Type B pancreatic cell (in vitro differentiated cells): ENCODE measurements at regions not wholly inside any gene's neighbourhood (a gene's known extent, or its start where the extent isn't known, plus 50 kb on each side); places are given as distances from the start of the nearest gene placed in this dataset.

Source experiments
- DNase-seq: peaks from one replicate; pipeline ENCODE4 v3.0.0; 2021; ENCODE audit warnings: mixed read lengths; ENCODE audit not compliant: unreplicated experiment; ENCODE audit errors: extremely low spot score
- H3K27ac Mint-ChIP-seq: 2 replicates; pipeline ENCODE4 v1.8.0; 2021; ENCODE audit warnings: mild to moderate bottlenecking, mixed read lengths
- H3K27me3 Mint-ChIP-seq: 2 replicates; pipeline ENCODE4 v1.8.0; 2021; ENCODE audit warnings: mixed read lengths
- H3K36me3 Mint-ChIP-seq: 2 replicates; pipeline ENCODE4 v1.8.0; 2021; ENCODE audit warnings: mixed read lengths
- H3K4me1 Mint-ChIP-seq: one replicate; pipeline ENCODE4 v1.8.0; 2021; ENCODE audit warnings: mixed read lengths; ENCODE audit not compliant: unreplicated experiment
- H3K4me3 Mint-ChIP-seq: 2 replicates; pipeline ENCODE4 v1.8.0; 2021; ENCODE audit warnings: mild to moderate bottlenecking, mixed read lengths
- H3K9me3 Mint-ChIP-seq: 2 replicates; pipeline ENCODE4 v1.8.0; 2021; ENCODE audit warnings: mixed read lengths
- TF ChIP-seq, protein P1 (sequence below): fragments of 200-600 bp; sonication (generic); conservative IDR thresholded peaks from 2 replicates; pipeline ENCODE4 v1.5.0; 2021; ENCODE audit warnings: antibody characterized with exemption, mild to moderate bottlenecking

DNA sequence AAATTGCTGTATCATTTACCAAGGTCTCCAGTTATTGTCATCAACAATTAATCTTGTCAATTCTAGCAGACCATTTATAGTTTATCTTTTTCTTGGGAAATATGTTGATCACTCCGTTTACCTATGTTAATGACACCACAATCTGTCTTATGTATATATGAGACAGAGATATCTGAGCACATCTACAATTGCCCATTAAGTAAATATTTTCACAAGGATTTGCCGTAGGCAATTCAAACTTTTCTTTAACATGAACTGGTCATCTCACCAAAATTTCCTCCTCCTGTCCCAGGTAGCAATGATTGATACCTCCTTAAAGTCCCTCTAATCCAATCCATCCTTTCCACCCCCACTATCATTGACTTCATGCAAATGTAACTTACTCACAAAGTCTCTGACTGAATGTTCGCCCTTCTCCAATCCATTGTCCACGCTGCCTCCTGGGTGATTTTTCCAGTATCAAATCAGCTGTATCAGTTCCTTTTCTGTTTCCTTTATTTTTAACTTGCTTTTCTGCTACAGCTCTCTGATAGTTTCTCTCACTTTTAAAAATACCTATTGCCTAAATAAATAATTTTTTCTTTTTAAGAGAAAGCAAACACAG is 138.3 kb downstream of the GNAT3 start:
- Mint-ChIP-seq H3K4me1 (peaks cover 5% of the 10 kb centered on the region), H3K36me3 (no peaks in the 10 kb centered on the region), H3K27me3 (peaks cover 4% of the 10 kb centered on the region), H3K9me3 (no peaks in the 10 kb centered on the region), H3K4me3 (no peak overlapping the region), H3K27ac (no peak overlapping the region)
- TF ChIP-seq, protein P1, sequence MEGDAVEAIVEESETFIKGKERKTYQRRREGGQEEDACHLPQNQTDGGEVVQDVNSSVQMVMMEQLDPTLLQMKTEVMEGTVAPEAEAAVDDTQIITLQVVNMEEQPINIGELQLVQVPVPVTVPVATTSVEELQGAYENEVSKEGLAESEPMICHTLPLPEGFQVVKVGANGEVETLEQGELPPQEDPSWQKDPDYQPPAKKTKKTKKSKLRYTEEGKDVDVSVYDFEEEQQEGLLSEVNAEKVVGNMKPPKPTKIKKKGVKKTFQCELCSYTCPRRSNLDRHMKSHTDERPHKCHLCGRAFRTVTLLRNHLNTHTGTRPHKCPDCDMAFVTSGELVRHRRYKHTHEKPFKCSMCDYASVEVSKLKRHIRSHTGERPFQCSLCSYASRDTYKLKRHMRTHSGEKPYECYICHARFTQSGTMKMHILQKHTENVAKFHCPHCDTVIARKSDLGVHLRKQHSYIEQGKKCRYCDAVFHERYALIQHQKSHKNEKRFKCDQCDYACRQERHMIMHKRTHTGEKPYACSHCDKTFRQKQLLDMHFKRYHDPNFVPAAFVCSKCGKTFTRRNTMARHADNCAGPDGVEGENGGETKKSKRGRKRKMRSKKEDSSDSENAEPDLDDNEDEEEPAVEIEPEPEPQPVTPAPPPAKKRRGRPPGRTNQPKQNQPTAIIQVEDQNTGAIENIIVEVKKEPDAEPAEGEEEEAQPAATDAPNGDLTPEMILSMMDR = no peak
- DNase-seq = no peak

DNA sequence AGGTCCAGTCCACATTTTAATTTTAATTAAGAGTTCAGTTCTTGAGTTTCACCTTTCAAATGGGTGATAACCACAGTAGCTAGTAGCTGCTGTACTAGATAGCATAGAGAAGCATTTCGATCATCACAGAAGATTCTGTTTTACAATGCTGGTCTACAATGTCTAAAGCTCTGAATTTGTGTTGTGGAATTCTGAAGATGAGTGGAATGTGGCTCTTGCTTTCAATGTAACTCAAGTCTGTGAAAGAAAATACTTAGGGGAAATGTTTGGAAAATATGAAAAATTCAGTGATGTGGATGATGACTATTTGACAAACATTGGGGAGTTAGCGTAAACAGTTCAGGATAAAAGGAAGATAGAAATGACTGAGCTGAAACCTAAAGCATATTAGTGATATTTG is 139.4 kb downstream of the GNAT3 start:
- Mint-ChIP-seq H3K9me3 (no peaks in the 10 kb centered on the region), H3K27ac (no peak overlapping the region), H3K4me3 (no peak overlapping the region), H3K36me3 (no peaks in the 10 kb centered on the region), H3K4me1 (peaks cover 5% of the 10 kb centered on the region), H3K27me3 (peaks cover 4% of the 10 kb centered on the region)
- TF ChIP-seq, protein P1 = no peak
- no peak for DNase-seq

DNA sequence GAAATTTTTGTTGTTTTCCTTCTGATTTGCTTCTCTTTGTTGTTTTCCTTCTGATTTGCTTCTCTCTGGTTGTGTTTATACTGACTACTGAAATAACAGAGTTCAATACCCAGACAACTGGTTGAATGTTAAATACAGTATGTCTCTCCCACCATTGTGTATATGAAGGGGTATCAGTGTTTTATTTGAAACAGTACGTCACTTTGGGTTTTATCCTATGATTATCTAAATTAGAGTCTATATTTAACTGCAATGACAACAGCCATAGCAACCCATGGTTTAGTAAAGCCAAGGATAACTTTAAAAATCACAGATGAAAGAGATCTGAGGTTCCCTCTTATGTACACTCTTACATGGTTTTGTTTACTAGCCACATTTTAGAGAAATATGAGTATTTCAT is 141.3 kb downstream of the GNAT3 start:
- TF ChIP-seq, protein P1 = no peak
- Mint-ChIP-seq H3K36me3 (no peaks in the 10 kb centered on the region), H3K4me3 (no peak overlapping the region), H3K4me1 (peaks cover 5% of the 10 kb centered on the region), H3K27ac (no peak overlapping the region), H3K27me3 (peaks cover 4% of the 10 kb centered on the region), H3K9me3 (no peaks in the 10 kb centered on the region)
- DNase-seq = no peak

DNA sequence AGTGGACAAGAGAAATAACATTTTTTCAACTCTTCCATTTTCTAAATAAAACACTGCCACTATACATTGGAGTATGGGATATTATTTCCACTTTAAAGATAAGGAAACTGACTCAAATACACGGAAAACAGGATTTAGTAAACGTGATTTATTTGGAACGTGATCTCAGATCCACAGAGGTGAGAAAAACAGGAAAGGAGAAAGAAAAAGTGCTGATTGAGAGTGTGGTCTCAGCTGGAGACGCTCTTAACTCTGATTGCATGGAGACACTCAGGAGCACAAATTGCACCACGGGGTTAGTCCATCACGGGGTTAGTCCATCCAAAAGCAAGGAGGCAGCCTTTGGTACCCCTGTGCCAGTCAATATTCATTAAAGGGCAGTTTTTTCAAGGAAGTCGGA is 142.5 kb downstream of the GNAT3 start:
- TF ChIP-seq, protein P1 = no peak
- no peak for DNase-seq
- no peaks in the 10 kb centered on the region for H3K36me3 Mint-ChIP-seq
- peaks cover 5% of the 10 kb centered on the region for H3K4me1 Mint-ChIP-seq
- peaks cover 4% of the 10 kb centered on the region for H3K27me3 Mint-ChIP-seq
- no peaks in the 10 kb centered on the region for H3K9me3 Mint-ChIP-seq
- no peak overlapping the region for H3K27ac Mint-ChIP-seq
- H3K4me3 Mint-ChIP-seq = no peak overlapping the region

DNA sequence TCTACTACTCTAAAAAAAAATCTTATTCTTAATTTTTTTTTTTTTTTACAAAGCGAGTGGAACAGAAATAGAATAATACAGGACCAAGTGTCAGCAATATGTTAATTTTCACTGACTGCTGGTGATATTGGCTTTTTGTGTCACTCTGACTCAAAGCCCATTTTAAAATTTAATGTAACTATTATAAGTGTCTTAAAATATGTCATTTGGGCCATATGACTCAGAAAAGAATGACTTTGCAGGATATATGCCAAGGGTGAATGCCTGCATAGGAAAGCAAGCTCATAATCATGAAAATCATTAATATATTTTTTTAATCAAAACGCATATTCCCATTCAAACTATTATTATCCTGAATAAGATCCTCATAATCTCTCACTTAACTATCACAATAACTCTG is 149.2 kb downstream of the GNAT3 start:
- Mint-ChIP-seq H3K4me3 (no peak overlapping the region), H3K9me3 (no peaks in the 10 kb centered on the region), H3K27ac (no peak overlapping the region), H3K27me3 (no peaks in the 10 kb centered on the region), H3K4me1 (no peaks in the 10 kb centered on the region), H3K36me3 (no peaks in the 10 kb centered on the region)
- DNase-seq = no peak
- TF ChIP-seq, protein P1 = no peak
